Endodermal cell (in vitro differentiated cells): ENCODE measurements at regions not wholly inside any gene's neighbourhood (a gene's known extent, or its start where the extent isn't known, plus 50 kb on each side); places are given as distances from the start of the nearest gene placed in this dataset.
"Not testable (repeated sequence)": the region's sequence is repeated elsewhere in the genome, so short reads cannot be mapped to it uniquely, and the experiment has no call there.

Source experiments
- DNase-seq: peaks from one replicate; pipeline ENCODE4 v3.0.0-alpha.2; 2017
- H3K27ac ChIP-seq: 2 replicates; pipeline ENCODE4 v1.5.1; 2013; ENCODE audit warnings: mild to moderate bottlenecking, low read depth, low read length, moderate library complexity
- H3K27me3 ChIP-seq: 2 replicates; pipeline ENCODE4 v1.6.1; 2013; ENCODE audit warnings: mild to moderate bottlenecking, low read length, moderate library complexity; ENCODE audit not compliant: insufficient read depth, control insufficient read depth, poor library complexity, severe bottlenecking
- H3K36me3 ChIP-seq: 2 replicates; pipeline ENCODE4 v1.7.0; 2013; ENCODE audit warnings: mild to moderate bottlenecking, low read length, moderate library complexity; ENCODE audit not compliant: control insufficient read depth, insufficient read depth
- H3K4me1 ChIP-seq: one replicate; pipeline ENCODE4 v1.7.0; 2013; ENCODE audit warnings: low read length; ENCODE audit not compliant: control insufficient read depth, insufficient read depth
- H3K4me3 ChIP-seq: 2 replicates; pipeline ENCODE4 v1.5.1; 2013; ENCODE audit warnings: mild to moderate bottlenecking, low read length, moderate library complexity
- H3K9ac ChIP-seq: 2 replicates; pipeline ENCODE4 v1.6.1; 2013; ENCODE audit warnings: mild to moderate bottlenecking, low read length, moderate library complexity; ENCODE audit not compliant: poor library complexity, severe bottlenecking; ENCODE audit errors: extremely low read depth
- H3K9me3 ChIP-seq: 2 replicates; pipeline ENCODE4 v1.6.1; 2013; ENCODE audit warnings: mild to moderate bottlenecking, low read length, moderate library complexity; ENCODE audit not compliant: control insufficient read depth
- H3K27ac Mint-ChIP-seq: 2 replicates; pipeline ENCODE4 v1.8.0; 2020; ENCODE audit warnings: mixed read lengths
- H3K27me3 Mint-ChIP-seq: 2 replicates; pipeline ENCODE4 v1.8.0; 2021; ENCODE audit warnings: mild to moderate bottlenecking, mixed read lengths; ENCODE audit not compliant: insufficient read depth
- H3K36me3 Mint-ChIP-seq: 2 replicates; pipeline ENCODE4 v1.8.0; 2020; ENCODE audit warnings: low read depth, mixed read lengths
- H3K4me1 Mint-ChIP-seq: 2 replicates; pipeline ENCODE4 v1.8.0; 2020; ENCODE audit warnings: mixed read lengths
- H3K4me3 Mint-ChIP-seq: 2 replicates; pipeline ENCODE4 v1.8.0; 2020; ENCODE audit warnings: mild to moderate bottlenecking, moderate library complexity, mixed read lengths
- H3K9me3 Mint-ChIP-seq: 2 replicates; pipeline ENCODE4 v1.8.0; 2020; ENCODE audit warnings: mild to moderate bottlenecking, mixed read lengths
- CTCF ChIP-seq: fragments of 200-600 bp; sonication (generic); conservative IDR thresholded peaks from 2 replicates; pipeline ENCODE4 v1.5.0; 2021; ENCODE audit warnings: antibody characterized with exemption, mild to moderate bottlenecking
- WGBS, 2 experiments: methylation state at CpG; one replicate each; pipeline versions ENCODE4 v1.1.5 to v1.1.7; 2013; ENCODE audit warnings: missing lambda C conversion rate in 2 of 2, mixed read lengths in 1 of 2; ENCODE audit not compliant: insufficient coverage in 1 of 2, insufficient read length in 1 of 2; 5-methylcytosine and 5-hydroxymethylcytosine counted together

GRCh38 chr7:12031186-12031585 lies 179.9 kb upstream of the TMEM106B start:
- H3K36me3 Mint-ChIP-seq, result no peaks in the 10 kb centered on the region
- H3K4me3 ChIP-seq, result no peak overlapping the region
- no CpG with 5 or more reads among the region's 1 CpG for WGBS, 2 experiments
- H3K27me3 Mint-ChIP-seq, result no peaks in the 10 kb centered on the region
- H3K4me1 Mint-ChIP-seq, result no peaks in the 10 kb centered on the region
- no peak for DNase-seq
- no peaks in the 10 kb centered on the region for H3K9me3 ChIP-seq
- no peaks in the 10 kb centered on the region for H3K27me3 ChIP-seq
- H3K4me3 Mint-ChIP-seq, result no peak overlapping the region
- H3K9me3 Mint-ChIP-seq, result no peaks in the 10 kb centered on the region
- no peak for TF ChIP-seq CTCF
- H3K9ac ChIP-seq, result no peak overlapping the region
- H3K27ac ChIP-seq, result no peak overlapping the region
- no peaks in the 10 kb centered on the region for H3K4me1 ChIP-seq
- H3K27ac Mint-ChIP-seq, result no peak overlapping the region
- H3K36me3 ChIP-seq, result no peaks in the 10 kb centered on the region

- no peak for TF ChIP-seq CTCF
- H3K27ac Mint-ChIP-seq, result no peak overlapping the region
- H3K36me3 Mint-ChIP-seq, result no peaks in the 10 kb centered on the region
- Histone ChIP-seq H3K4me1 (no peaks in the 10 kb centered on the region), H3K27me3 (no peaks in the 10 kb centered on the region), H3K9ac (no peak overlapping the region), H3K27ac (no peak overlapping the region), H3K4me3 (no peak overlapping the region), H3K36me3 (no peaks in the 10 kb centered on the region), H3K9me3 (no peaks in the 10 kb centered on the region)
- no peaks in the 10 kb centered on the region for H3K27me3 Mint-ChIP-seq
- no peak overlapping the region for H3K4me3 Mint-ChIP-seq
- DNase-seq, result peak; percentile 59
- H3K4me1 Mint-ChIP-seq, result no peaks in the 10 kb centered on the region
- no peaks in the 10 kb centered on the region for H3K9me3 Mint-ChIP-seq
Observed at GRCh38 chr7:12031638-12032037, 179.5 kb upstream of the TMEM106B start.

GRCh38 chr7:12032146-12032545 lies 178.9 kb upstream of the TMEM106B start:
- no peak overlapping the region for H3K4me3 ChIP-seq
- no peaks in the 10 kb centered on the region for H3K4me1 Mint-ChIP-seq
- no peak overlapping the region for H3K9ac ChIP-seq
- no peaks in the 10 kb centered on the region for H3K36me3 Mint-ChIP-seq
- H3K36me3 ChIP-seq, result no peaks in the 10 kb centered on the region
- H3K27me3 Mint-ChIP-seq, result no peaks in the 10 kb centered on the region
- H3K27me3 ChIP-seq, result no peaks in the 10 kb centered on the region
- no peak for DNase-seq
- no peaks in the 10 kb centered on the region for H3K4me1 ChIP-seq
- no peaks in the 10 kb centered on the region for H3K9me3 Mint-ChIP-seq
- H3K4me3 Mint-ChIP-seq, result no peak overlapping the region
- WGBS, 2 experiments, result 73% methylated on average over 1 of the region's 1 CpG; no CpG with 5 or more reads in 1 of the 2 experiments
- no peak for TF ChIP-seq CTCF
- H3K27ac ChIP-seq, result no peak overlapping the region
- no peaks in the 10 kb centered on the region for H3K9me3 ChIP-seq
- H3K27ac Mint-ChIP-seq, result no peak overlapping the region

GRCh38 chr7:12043457-12043856 lies 167.6 kb upstream of the TMEM106B start:
- H3K9me3 Mint-ChIP-seq, H3K27ac ChIP-seq: not testable (repeated sequence)

More at GRCh38 chr7:12043457-12043856, 167.6 kb upstream of the TMEM106B start:
- H3K27ac Mint-ChIP-seq, H3K36me3 Mint-ChIP-seq, H3K4me1 ChIP-seq, DNase-seq, H3K36me3 ChIP-seq, H3K9ac ChIP-seq, H3K9me3 ChIP-seq, H3K4me1 Mint-ChIP-seq, H3K4me3 ChIP-seq, H3K4me3 Mint-ChIP-seq, H3K27me3 Mint-ChIP-seq, H3K27me3 ChIP-seq: not testable (repeated sequence)
